Panc1 (cell line): ENCODE measurements at regions not wholly inside any gene's neighbourhood (a gene's known extent, or its start where the extent isn't known, plus 50 kb on each side); places are given as distances from the start of the nearest gene placed in this dataset.

ENCODE experiments used
- ATAC-seq: fragments of 200-7000 bp; cut with Tn5 transposase; 2 replicates; pipeline ENCODE4 v1.9.1; 2020; ENCODE audit warnings: mild to moderate bottlenecking, moderate library complexity
- BruUV-seq: library from RNA; stranded (reverse); fragments of 400-500 nt; replicated peaks from 2 replicates; lab custom pipeline; 2021; lab: Mats Ljungman, UMichigan
- CTCF ChIA-PET: fragments of 300-600 bp; sonication (Branson Sonifier 250); formaldehyde crosslinking; loops from one replicate; lab custom pipeline; 2022; ENCODE audit warnings: antibody characterized with exemption; lab: Charles Lee
- POLR2A ChIA-PET: fragments of 300-600 bp; sonication (Branson Sonifier 250); formaldehyde crosslinking; loops from one replicate; lab custom pipeline; 2022; ENCODE audit warnings: antibody characterized with exemption; lab: Charles Lee
- DNase-seq: peaks from one replicate; pipeline ENCODE4 v3.0.0-alpha.2; 2010; ENCODE audit warnings: low read depth, low spot score
- H3K27ac ChIP-seq: 2 replicates; pipeline ENCODE4 v1.5.1; 2011; ENCODE audit warnings: mild to moderate bottlenecking, low read length, inconsistent platforms
- H3K27me3 ChIP-seq: fragments of 200-500 bp; sonication (Bioruptor generic); 2 replicates; pipeline ENCODE4 v1.6.0; 2014; ENCODE audit warnings: low read length, inconsistent platforms; ENCODE audit not compliant: control insufficient read depth, insufficient read depth
- H3K36me3 ChIP-seq: fragments of 200-500 bp; sonication (Bioruptor generic); 2 replicates; pipeline ENCODE4 v1.5.1; 2014; ENCODE audit warnings: inconsistent platforms, mild to moderate bottlenecking, low read length, moderate library complexity; ENCODE audit not compliant: control insufficient read depth, insufficient read depth
- H3K4me1 ChIP-seq: 2 replicates; pipeline ENCODE4 v1.5.1; 2011; ENCODE audit warnings: inconsistent platforms, mild to moderate bottlenecking, low read length, moderate library complexity; ENCODE audit not compliant: control insufficient read depth, insufficient read depth
- H3K4me3 ChIP-seq, 2 experiments: 2 replicates each; pipeline ENCODE4 v1.5.1; 2011 to 2012; ENCODE audit warnings: low read depth in 2 of 2, low read length in 2 of 2, mild to moderate bottlenecking in 2 of 2, inconsistent platforms in 1 of 2, moderate library complexity in 1 of 2
- H3K9me3 ChIP-seq: fragments of 200-500 bp; sonication (Bioruptor generic); 2 replicates; pipeline ENCODE4 v1.5.1; 2014; ENCODE audit warnings: low read depth, mild to moderate bottlenecking, inconsistent platforms, low read length, moderate library complexity; ENCODE audit not compliant: control insufficient read depth, insufficient read depth
- CTCF ChIP-seq: fragments of 450-650 bp; IDR thresholded peaks from 2 replicates; pipeline ENCODE4 v1.5.1; 2017; ENCODE audit warnings: mild to moderate bottlenecking
- POLR2AphosphoS5 ChIP-seq: IDR thresholded peaks from 2 replicates; pipeline ENCODE4 v1.6.1; 2012; ENCODE audit warnings: mild to moderate bottlenecking, low read depth, low read length, moderate library complexity
- REST ChIP-seq, 2 experiments: IDR thresholded peaks; 2 replicates each; pipeline ENCODE4 v1.6.1; 2011 to 2012; ENCODE audit warnings: low read depth in 2 of 2, control low read depth in 1 of 2, low read length in 1 of 2, mild to moderate bottlenecking in 1 of 2, moderate library complexity in 1 of 2; ENCODE audit not compliant: insufficient read depth in 1 of 2
- SIN3A ChIP-seq: IDR thresholded peaks from 2 replicates; pipeline ENCODE4 v1.6.1; 2012; ENCODE audit warnings: low read depth, mild to moderate bottlenecking, low read length, moderate library complexity, borderline replicate concordance; ENCODE audit not compliant: insufficient read depth
- TCF7L2 ChIP-seq: IDR thresholded peaks from 2 replicates; pipeline ENCODE4 v1.6.1; 2011; ENCODE audit warnings: mild to moderate bottlenecking, low read depth, low read length, inconsistent platforms
- in situ Hi-C: cut with HindIII; loops from 2 replicates; pipeline ENCODE4 v1.10.0; 2016; ENCODE audit warnings: low sequenced_read_pairs, low pct_unique_long_range_greater_than_20kb
- intact Hi-C: fragments of 100-400 bp; cut with micrococcal nuclease; formaldehyde crosslinking; loops from one replicate; pipeline ENCODE4 v1.10.0; 2022; ENCODE audit not compliant: unreplicated experiment

- BruUV-seq: no TSS peak
- in situ Hi-C loops (no loop called here), intact Hi-C loops (no loop called here)
- TF ChIP-seq REST (IDR thresholded peaks at IDR 0.05; ENCODE audit: insufficient read depth in 1 of 2, low read depth in 2 of 2, low read length in 1 of 2): no peak
- TF ChIP-seq SIN3A: no peak
- no peak for TF ChIP-seq TCF7L2
- TF ChIP-seq CTCF: no peak
- TF ChIP-seq POLR2AphosphoS5: no peak
- ChIA-PET POLR2A (no interaction called here), CTCF (no interaction called here)
- Histone ChIP-seq H3K9me3 (no peaks in the 10 kb centered on the region), H3K27ac (no peak overlapping the region), H3K36me3 (no peaks in the 10 kb centered on the region), H3K4me3 (no peak overlapping the region), H3K27me3 (no peaks in the 10 kb centered on the region), H3K4me1 (no peaks in the 10 kb centered on the region; the same call in 1 of the 2 replicates)
- DNase-seq: no peak
- ATAC-seq: no peak
Observed at GRCh38 chr14:49480053-49480760, 106.0 kb downstream of the RPS29 start.

- Histone ChIP-seq H3K27me3 (no peaks in the 10 kb centered on the region), H3K27ac (no peak overlapping the region), H3K9me3 (no peaks in the 10 kb centered on the region), H3K4me3 (no peak overlapping the region), H3K4me1 (no peaks in the 10 kb centered on the region; the same call in 1 of the 2 replicates), H3K36me3 (no peaks in the 10 kb centered on the region)
- BruUV-seq: no TSS peak
- no peak for DNase-seq
- intact Hi-C loops (no loop called here), in situ Hi-C loops (no loop called here)
- ChIA-PET CTCF (no interaction called here), POLR2A (no interaction called here)
- TF ChIP-seq SIN3A: no peak
- no peak for TF ChIP-seq REST (IDR thresholded peaks at IDR 0.05; ENCODE audit: insufficient read depth in 1 of 2, low read depth in 2 of 2, low read length in 1 of 2)
- no peak for TF ChIP-seq TCF7L2
- no peak for TF ChIP-seq CTCF
- TF ChIP-seq POLR2AphosphoS5: no peak
- ATAC-seq: no peak
Observed at GRCh38 chr14:49479432-49479831, 106.7 kb downstream of the RPS29 start.
